ENCODE measurements at regions not wholly inside any gene's neighbourhood (a gene's known extent, or its start where the extent isn't known, plus 50 kb on each side); places are given as distances from the start of the nearest gene placed in this dataset.

- TF ChIP-seq CTCF (IDR thresholded peaks at IDR 0.05; ENCODE audit: poor library complexity) (no peak), EZH2 (IDR thresholded peaks at IDR 0.05; ENCODE audit: borderline replicate concordance) (no peak), EZH2phosphoT487 (IDR thresholded peaks at IDR 0.05; ENCODE audit: low read depth, severe bottlenecking, unreplicated experiment) (no peak)
These were observed 101.8 kb upstream of the GDF10 start for GRCh38 chr10:47198221-47198620.

Measured in hepatocyte (in vitro differentiated cells).